HG02885 (cell line): ENCODE measurements at regions not wholly inside any gene's neighbourhood (a gene's known extent, or its start where the extent isn't known, plus 50 kb on each side); places are given as distances from the start of the nearest gene placed in this dataset.

Experiments
- ATAC-seq: cut with Tn5 transposase; IDR thresholded peaks from one replicate; pipeline ENCODE4 v1.9.1; 2021; ENCODE audit warnings: mild to moderate bottlenecking; ENCODE audit not compliant: unreplicated experiment, poor library complexity

DNA sequence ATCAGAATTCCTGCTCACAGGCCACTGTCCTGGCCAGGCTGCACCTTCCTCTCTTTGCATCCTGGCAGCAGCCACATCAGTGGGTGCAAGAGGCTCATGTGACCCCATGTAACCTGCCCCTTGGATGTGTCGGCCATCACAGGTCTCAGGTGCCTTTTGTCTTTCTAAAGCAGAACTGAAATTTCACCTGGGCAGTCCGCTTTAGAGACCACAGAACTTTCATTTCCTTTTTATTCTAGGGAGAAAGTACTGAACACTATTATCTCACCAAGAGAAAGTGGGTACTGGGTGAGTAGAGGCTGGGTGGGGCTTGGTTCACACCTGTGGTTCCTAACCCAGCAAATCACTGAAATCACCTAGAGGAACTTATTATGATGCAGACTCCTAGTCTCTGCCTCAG lies 51.7 kb upstream of the NUP160 start:
- peak; percentile 99 for ATAC-seq
